ENCODE measurements at regions not wholly inside any gene's neighbourhood (a gene's known extent, or its start where the extent isn't known, plus 50 kb on each side); places are given as distances from the start of the nearest gene placed in this dataset.

DNA sequence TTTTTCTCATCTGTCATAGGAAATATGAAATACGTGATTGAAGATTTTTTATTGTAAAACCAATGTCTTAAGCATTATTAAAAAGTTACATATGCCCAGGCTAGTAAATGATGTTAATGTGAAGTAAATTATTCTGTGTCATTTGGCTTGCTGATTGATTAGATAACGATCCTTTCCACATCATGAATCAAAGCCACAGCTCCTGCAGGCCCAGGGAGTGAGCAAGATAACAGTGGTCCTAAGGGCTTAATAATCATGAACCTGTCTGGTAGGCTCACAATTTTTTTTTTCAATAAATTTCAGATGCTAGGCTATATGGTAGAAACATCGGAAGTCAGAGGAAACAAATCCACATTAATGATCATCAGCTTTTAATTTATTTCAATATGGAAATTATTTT, 269.0 kb upstream of the SLC10A2 start:
- no peak for DNase-seq (ENCODE audit: insufficient read length)
- FAIRE-seq: no peak
- TF ChIP-seq POLR2AphosphoS5 (IDR thresholded peaks at IDR 0.05; ENCODE audit: low read depth, low read length): no peak
- TF ChIP-seq TAF1 (IDR thresholded peaks at IDR 0.05; ENCODE audit: borderline replicate concordance, low read depth, low read length): no peak
- TF ChIP-seq POLR2A (IDR thresholded peaks at IDR 0.05; ENCODE audit: low read depth, low read length): no peak

DNA sequence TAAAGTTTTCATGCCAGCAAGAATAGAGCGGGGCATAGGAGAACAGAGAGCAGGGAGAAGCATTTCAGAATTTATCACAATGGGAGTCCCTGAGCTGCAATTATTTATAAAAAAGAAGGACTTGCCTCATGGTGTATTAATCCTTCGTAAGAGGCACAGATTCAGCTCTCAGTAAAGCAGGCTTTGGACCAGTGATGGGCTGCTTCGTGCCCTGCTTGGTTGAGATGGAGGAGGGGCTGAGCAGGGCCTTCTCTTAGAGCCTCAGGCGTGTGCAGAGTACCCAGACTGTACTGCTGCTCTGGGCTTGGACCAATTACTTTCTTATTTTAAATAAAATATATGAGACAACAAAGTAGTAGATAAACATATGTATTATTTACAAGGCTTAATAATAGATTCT, 265.7 kb upstream of the SLC10A2 start:
- DNase-seq (ENCODE audit: insufficient read length) (no peak), FAIRE-seq (no peak)
- TF ChIP-seq TAF1 (IDR thresholded peaks at IDR 0.05; ENCODE audit: borderline replicate concordance, low read depth, low read length) (no peak), POLR2AphosphoS5 (IDR thresholded peaks at IDR 0.05; ENCODE audit: low read depth, low read length) (no peak), POLR2A (IDR thresholded peaks at IDR 0.05; ENCODE audit: low read depth, low read length) (no peak)

DNA sequence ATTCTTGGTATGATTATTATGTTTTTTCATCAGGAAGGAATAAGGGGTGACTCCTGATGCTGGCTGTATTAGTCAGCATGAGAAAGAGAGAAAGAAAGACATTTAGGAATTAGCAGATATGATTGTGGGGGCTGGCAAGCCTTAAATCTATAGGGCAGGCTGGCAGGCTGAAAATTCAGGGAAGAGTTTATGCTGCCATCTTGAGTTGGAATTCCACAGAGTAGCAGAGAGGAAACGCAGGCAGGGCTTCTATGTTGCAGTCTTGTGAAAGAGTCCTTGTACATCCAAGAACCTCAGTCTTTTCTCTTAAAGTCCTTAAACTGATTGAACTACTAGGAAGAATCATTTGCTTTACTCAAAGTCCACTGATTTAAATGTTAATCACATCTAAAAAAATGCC, 262.7 kb upstream of the SLC10A2 start:
- DNase-seq (ENCODE audit: insufficient read length): no peak
- FAIRE-seq: no peak
- TF ChIP-seq TAF1 (IDR thresholded peaks at IDR 0.05; ENCODE audit: borderline replicate concordance, low read depth, low read length): no peak
- TF ChIP-seq POLR2AphosphoS5 (IDR thresholded peaks at IDR 0.05; ENCODE audit: low read depth, low read length): no peak

DNA sequence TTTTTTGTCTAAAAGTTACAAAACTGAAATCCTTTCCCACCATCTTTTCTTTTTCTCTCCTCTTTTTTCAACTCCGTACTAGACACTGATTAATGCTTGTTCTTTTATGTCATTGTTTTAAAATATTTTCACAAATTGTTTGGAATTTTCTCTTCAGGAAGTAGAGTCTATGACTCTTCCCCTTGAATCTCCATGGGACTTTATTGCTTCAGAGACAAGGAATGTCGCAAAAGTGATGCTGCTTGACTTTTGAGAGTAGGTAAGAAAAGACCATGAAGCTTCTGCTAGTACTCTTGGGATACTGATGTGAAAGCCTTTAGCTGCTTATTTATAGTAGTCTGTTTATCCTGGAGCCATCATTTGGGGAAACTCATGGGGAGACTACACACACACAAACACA, 260.1 kb upstream of the SLC10A2 start:
- no peak for DNase-seq (ENCODE audit: insufficient read length)
- FAIRE-seq: no peak
- TF ChIP-seq POLR2A (IDR thresholded peaks at IDR 0.05; ENCODE audit: low read depth, low read length) (no peak), POLR2AphosphoS5 (IDR thresholded peaks at IDR 0.05; ENCODE audit: low read depth, low read length) (no peak), TAF1 (IDR thresholded peaks at IDR 0.05; ENCODE audit: borderline replicate concordance, low read depth, low read length) (no peak)

DNA sequence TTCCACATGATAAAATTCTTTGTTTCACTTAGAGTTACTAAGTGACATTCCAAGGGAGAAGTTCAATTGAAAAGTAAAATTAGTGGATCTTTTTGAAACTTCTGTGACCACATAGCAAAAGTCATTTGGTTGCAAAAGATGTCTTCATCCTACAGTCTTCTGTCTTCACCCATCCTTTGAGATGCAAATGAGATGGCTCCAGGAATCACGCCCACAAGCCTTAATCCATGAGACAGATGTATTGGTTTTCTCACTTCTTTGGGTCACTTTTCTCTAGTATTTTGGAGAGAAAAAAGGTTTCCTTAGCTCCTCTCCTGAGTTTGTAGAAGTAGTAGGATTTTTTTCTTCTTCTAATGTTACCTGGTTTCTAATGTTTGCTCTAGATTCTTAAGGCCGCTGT, 259.5 kb upstream of the SLC10A2 start:
- FAIRE-seq (no peak), DNase-seq (ENCODE audit: insufficient read length) (no peak)
- no peak for TF ChIP-seq POLR2AphosphoS5 (IDR thresholded peaks at IDR 0.05; ENCODE audit: low read depth, low read length)

DNA sequence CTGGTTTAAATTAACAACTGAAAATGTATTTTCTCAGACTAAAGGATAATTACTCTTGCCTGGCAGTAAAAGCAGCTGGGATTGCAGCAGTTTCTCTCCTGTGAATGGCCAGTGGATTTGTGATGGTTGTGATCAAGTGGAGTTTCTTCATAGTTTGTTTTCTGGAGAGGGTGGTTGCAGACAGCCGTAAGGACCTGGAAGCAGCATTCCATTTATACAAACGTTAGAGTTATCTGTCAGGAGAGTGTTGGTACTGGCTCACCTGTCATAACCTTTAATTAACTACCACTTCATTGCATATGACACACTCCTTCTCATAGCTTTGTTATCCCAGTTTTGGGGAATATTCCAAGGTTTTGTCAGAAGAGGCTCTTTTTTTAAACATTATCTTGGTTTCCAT, 258.4 kb upstream of the SLC10A2 start:
- DNase-seq (ENCODE audit: insufficient read length) (no peak), FAIRE-seq (no peak)

DNA sequence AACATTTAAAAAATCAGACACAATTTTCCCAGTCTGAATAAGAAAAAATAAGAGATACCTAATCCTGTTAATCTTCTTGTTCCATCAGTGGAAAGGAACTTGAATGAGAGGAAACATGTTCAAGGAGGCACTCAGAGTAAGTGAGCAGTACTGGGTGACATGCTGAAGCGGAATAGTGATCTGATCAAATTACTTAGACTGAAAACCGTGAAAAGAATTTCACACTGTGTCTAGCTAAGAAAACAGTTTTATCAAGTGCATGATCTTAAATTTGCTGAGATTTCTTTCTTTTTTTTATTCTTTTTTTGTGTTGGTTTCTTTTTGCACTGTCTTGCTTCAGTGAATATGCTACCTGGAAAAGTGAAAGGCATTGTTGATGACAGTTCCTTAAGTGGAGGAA, 249.5 kb upstream of the SLC10A2 start:
- DNase-seq (ENCODE audit: insufficient read length) (no peak), FAIRE-seq (no peak)
- TF ChIP-seq POLR2A (IDR thresholded peaks at IDR 0.05; ENCODE audit: low read depth, low read length) (no peak), TAF1 (IDR thresholded peaks at IDR 0.05; ENCODE audit: borderline replicate concordance, low read depth, low read length) (no peak), POLR2AphosphoS5 (IDR thresholded peaks at IDR 0.05; ENCODE audit: low read depth, low read length) (no peak)

More for the DNA sequence above, 258.4 kb upstream of the SLC10A2 start:
- TF ChIP-seq POLR2AphosphoS5 (IDR thresholded peaks at IDR 0.05; ENCODE audit: low read depth, low read length) (no peak), POLR2A (IDR thresholded peaks at IDR 0.05; ENCODE audit: low read depth, low read length) (no peak), TAF1 (IDR thresholded peaks at IDR 0.05; ENCODE audit: borderline replicate concordance, low read depth, low read length) (no peak)

DNA sequence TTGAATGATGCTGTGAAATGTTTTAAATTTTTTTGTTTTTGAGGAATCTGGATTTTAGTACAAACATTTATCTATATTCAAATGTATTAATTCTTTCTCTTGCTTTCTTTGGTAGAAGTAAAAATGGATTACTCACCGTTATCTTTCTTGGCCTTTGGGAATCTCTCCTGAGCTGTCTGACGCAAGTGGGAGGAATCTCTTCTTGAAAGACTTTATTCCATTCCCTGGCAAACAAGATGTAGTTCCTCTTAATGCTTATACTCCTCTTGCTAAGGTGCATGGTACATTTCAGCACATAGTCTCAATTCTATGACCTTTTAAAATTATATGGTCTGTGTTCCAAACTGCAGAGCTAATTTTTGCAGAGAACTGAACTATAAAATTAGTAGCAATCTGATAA, 246.2 kb upstream of the SLC10A2 start:
- FAIRE-seq: no peak

DNA sequence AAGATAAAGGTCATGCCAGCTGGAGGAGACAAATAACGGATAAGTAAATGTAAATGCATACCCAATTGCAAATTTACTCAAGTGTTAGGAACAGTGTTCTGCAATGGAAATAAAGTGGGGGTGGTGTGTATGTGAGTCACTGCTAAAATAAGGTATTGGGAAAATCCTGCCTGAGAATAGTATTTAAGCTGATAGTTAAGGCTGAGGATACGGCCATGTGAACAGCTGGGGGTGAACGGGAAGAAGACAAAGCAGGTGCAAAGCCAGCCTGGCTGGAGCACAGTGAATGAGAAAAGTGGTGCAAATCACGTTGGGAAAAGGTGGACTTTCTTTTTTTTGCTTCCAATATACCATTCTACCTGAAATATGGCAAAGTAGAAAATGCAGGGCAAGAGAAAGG, 242.4 kb upstream of the SLC10A2 start:
- FAIRE-seq: no peak
- TF ChIP-seq TAF1 (IDR thresholded peaks at IDR 0.05; ENCODE audit: borderline replicate concordance, low read depth, low read length) (no peak), POLR2A (IDR thresholded peaks at IDR 0.05; ENCODE audit: low read depth, low read length) (no peak), POLR2AphosphoS5 (IDR thresholded peaks at IDR 0.05; ENCODE audit: low read depth, low read length) (no peak)
- no peak for DNase-seq (ENCODE audit: insufficient read length)

More for the DNA sequence above, 246.2 kb upstream of the SLC10A2 start:
- no peak for TF ChIP-seq TAF1 (IDR thresholded peaks at IDR 0.05; ENCODE audit: borderline replicate concordance, low read depth, low read length)
- no peak for TF ChIP-seq POLR2AphosphoS5 (IDR thresholded peaks at IDR 0.05; ENCODE audit: low read depth, low read length)
- no peak for TF ChIP-seq POLR2A (IDR thresholded peaks at IDR 0.05; ENCODE audit: low read depth, low read length)
- no peak for DNase-seq (ENCODE audit: insufficient read length)

DNA sequence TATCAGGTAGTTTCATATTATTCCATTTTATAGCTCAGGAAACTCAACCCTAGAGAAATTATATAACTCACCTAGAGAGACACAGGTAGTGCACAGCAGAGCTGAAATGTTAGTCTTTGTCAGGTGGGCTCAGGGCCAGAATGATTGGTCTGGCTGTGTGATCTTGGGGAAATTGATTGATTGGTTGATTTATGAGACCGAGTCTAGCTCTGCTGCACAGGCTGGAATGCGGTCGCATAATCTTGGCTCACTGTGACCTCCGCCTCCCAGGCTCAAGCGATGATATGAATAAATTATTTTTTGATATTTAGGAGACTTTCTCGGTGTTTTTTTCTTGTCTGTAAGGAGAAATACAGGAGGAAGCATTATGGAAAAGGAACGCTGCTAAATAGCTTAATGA, 239.9 kb upstream of the SLC10A2 start:
- FAIRE-seq: no peak
- TF ChIP-seq POLR2AphosphoS5 (IDR thresholded peaks at IDR 0.05; ENCODE audit: low read depth, low read length) (no peak), POLR2A (IDR thresholded peaks at IDR 0.05; ENCODE audit: low read depth, low read length) (no peak), TAF1 (IDR thresholded peaks at IDR 0.05; ENCODE audit: borderline replicate concordance, low read depth, low read length) (no peak)

DNA sequence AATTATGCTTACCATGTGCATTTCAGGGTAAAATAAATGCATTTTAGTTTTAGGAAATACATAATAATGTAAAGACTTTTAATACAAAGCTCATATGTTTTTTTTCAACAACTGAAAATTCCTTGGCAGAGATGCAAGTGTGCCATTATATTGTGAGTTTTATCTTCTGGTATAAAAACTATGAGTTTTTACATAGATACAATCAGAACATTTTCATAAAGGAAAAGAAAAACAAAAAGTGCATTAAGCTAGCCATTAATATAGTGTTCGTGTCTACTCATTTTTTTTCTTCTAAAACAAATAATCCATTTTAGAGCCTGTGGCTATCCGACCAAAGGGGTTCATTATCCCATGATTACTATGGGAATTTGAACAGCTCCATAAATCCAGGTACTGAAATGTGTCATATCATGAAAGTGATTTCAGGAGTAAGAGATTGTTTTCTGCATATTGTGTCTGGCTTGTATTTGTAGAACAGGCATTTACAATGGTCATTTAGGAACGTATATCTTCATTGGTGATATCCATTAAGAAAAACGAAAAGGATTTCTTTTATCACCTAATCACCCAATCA, 236.9 kb upstream of the SLC10A2 start:
- no peak for TF ChIP-seq TAF1 (IDR thresholded peaks at IDR 0.05; ENCODE audit: borderline replicate concordance, low read depth, low read length)
- DNase-seq (ENCODE audit: insufficient read length) (no peak), FAIRE-seq (no peak)

More for the DNA sequence above, 239.9 kb upstream of the SLC10A2 start:
- DNase-seq (ENCODE audit: insufficient read length): no peak

DNA sequence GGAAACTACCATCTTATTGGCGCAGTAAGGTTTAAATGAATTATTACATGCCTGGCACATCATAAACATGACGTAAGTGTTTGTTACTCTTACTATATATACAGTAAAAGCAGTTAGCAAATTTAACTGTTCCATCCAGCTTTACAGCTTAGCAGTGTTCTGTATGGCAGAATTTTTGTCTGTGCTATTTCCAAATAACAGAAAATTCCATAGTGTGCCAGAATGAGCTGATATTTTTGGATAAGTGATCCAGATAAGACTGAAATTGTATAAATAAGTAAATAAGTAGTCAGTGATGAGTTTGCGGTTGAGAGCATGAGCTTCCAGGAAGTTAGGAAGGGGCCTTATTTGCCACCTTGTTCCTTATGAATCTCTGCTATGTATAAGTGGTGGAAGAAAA, 236.5 kb upstream of the SLC10A2 start:
- FAIRE-seq: no peak
- TF ChIP-seq TAF1 (IDR thresholded peaks at IDR 0.05; ENCODE audit: borderline replicate concordance, low read depth, low read length) (no peak), POLR2A (IDR thresholded peaks at IDR 0.05; ENCODE audit: low read depth, low read length) (no peak), POLR2AphosphoS5 (IDR thresholded peaks at IDR 0.05; ENCODE audit: low read depth, low read length) (no peak)
- DNase-seq (ENCODE audit: insufficient read length): no peak

DNA sequence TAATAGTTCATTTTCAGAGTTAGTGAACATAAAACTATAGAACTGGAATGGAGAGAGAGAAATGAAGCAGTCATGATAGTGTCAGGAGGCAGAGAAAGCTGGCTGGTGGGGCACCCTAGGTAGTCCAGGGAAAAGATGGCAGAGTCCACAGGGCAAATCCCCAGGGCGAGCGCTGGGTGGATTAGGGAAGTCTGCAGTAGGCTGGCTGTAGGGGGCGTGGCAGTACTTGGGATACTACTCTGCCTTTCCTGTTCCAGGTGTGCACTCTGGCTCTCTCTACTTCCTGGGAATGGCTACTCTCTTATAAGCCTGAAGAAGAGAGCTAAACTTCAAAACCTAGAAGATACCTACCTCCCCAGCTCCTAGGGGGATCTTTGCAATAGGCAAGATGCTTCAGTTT, 232.9 kb upstream of the SLC10A2 start:
- no peak for TF ChIP-seq POLR2AphosphoS5 (IDR thresholded peaks at IDR 0.05; ENCODE audit: low read depth, low read length)
- TF ChIP-seq TAF1 (IDR thresholded peaks at IDR 0.05; ENCODE audit: borderline replicate concordance, low read depth, low read length): no peak
- no peak for TF ChIP-seq POLR2A (IDR thresholded peaks at IDR 0.05; ENCODE audit: low read depth, low read length)
- FAIRE-seq (no peak), DNase-seq (ENCODE audit: insufficient read length) (no peak)

All from GM12892 (cell line).